Body of pancreas (tissue), 4 donors: ENCODE measurements at regions not wholly inside any gene's neighbourhood (a gene's known extent, or its start where the extent isn't known, plus 50 kb on each side); places are given as distances from the start of the nearest gene placed in this dataset.

ENCODE experiments used
- ATAC-seq: fragments of 150-250 bp; one replicate; pipeline ENCODE4 v1.9.1; 2016
- DNase-seq, 4 donors: peaks; one replicate each; pipeline ENCODE4 v3.0.0-alpha.2; 2019
- H3K27ac ChIP-seq, 4 donors: fragments of 200-600 bp; sonication (generic); 1 replicate in 3 of 4; 2 replicates in 1 of 4; pipeline versions ENCODE4 v1.5.1 to v1.6.1; 2016 to 2019; ENCODE audit warnings: mild to moderate bottlenecking in 1 of 4, mixed read lengths in 1 of 4, moderate library complexity in 1 of 4
- H3K27me3 ChIP-seq, 2 donors: fragments of 200-600 bp; sonication (generic); one replicate each; pipeline ENCODE4 v1.6.0; 2016; ENCODE audit warnings: mild to moderate bottlenecking in 1 of 2
- H3K36me3 ChIP-seq, 2 donors: fragments of 200-600 bp; sonication (generic); replicated peaks in 1 of 2; 2 replicates each; pipeline ENCODE4 v1.5.1; 2016; ENCODE audit warnings: low read depth in 2 of 2; ENCODE audit not compliant: insufficient read depth in 1 of 2
- H3K4me1 ChIP-seq: fragments of 200-600 bp; sonication (generic); one replicate; pipeline ENCODE4 v1.6.0; 2016
- H3K4me3 ChIP-seq, 2 donors: fragments of 200-600 bp; sonication (generic); 1 replicate in 1 of 2; 2 replicates in 1 of 2; pipeline ENCODE4 v1.5.1; 2016 to 2019
- H3K9me3 ChIP-seq, 3 donors: fragments of 200-600 bp; sonication (generic); 1 replicate in 2 of 3; 2 replicates in 1 of 3; pipeline ENCODE4 v1.5.1; 2016
- POLR2A ChIP-seq, 3 donors: fragments of 450-650 bp; IDR thresholded peaks; one replicate each; pipeline ENCODE4 v1.6.1; 2016; ENCODE audit warnings: antibody characterized with exemption in 3 of 3, mild to moderate bottlenecking in 2 of 3
- WGBS, 2 donors: methylation state at CpG; one replicate each; pipeline ENCODE4 v1.1.5; 2017; 5-methylcytosine and 5-hydroxymethylcytosine counted together
- intact Hi-C: fragments of 100-400 bp; cut with DNase I; formaldehyde crosslinking; loops from one replicate; pipeline ENCODE4 v1.15.1; 2023
- TF ChIP-seq, protein P1 (sequence below), 7 experiments: fragments of 450-650 bp in 4 of 7; fragments of 200-600 bp in 3 of 7; sonication (generic) in 3 of 7; IDR thresholded peaks; one replicate each; pipeline ENCODE4 v1.5.1; 2016 to 2019; ENCODE audit warnings: antibody characterized with exemption in 7 of 7

DNA sequence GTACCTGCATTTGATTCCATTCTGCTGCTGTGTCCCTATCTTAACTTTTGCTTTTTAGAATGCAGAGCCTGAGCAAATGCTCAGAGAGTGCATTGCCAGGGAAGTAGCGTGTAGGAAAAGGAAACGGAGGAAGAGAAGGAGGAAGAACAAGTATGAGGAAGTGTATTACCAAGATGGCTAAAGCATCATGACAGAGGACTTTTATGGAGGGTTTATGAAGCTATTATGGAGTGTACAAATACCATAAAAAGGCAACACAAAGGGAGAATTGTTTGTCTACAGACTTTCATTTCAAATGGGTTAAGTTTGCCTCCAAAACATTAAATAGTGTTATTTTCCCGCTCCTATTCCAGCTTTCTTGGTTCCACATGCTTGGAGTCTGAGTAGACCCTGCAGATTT is 1899.8 kb upstream of the NUDT12 start:
- DNase-seq: no peak
- no peak for ATAC-seq
- 67 to 75% methylated on average over 3 of the region's 3 CpGs for WGBS, 2 donors
- Histone ChIP-seq H3K27ac (no peak overlapping the region), H3K4me1 (no peaks in the 10 kb centered on the region), H3K4me3 (no peak overlapping the region), H3K9me3 (peaks cover 0 to 5% (median 0%) of the 10 kb centered on the region in 3 donors), H3K27me3 (no peaks in the 10 kb centered on the region), H3K36me3 (no peaks in the 10 kb centered on the region)
- intact Hi-C loops: no loop called here
- no peak for TF ChIP-seq POLR2A (IDR thresholded peaks at IDR 0.05)
- TF ChIP-seq, protein P1, sequence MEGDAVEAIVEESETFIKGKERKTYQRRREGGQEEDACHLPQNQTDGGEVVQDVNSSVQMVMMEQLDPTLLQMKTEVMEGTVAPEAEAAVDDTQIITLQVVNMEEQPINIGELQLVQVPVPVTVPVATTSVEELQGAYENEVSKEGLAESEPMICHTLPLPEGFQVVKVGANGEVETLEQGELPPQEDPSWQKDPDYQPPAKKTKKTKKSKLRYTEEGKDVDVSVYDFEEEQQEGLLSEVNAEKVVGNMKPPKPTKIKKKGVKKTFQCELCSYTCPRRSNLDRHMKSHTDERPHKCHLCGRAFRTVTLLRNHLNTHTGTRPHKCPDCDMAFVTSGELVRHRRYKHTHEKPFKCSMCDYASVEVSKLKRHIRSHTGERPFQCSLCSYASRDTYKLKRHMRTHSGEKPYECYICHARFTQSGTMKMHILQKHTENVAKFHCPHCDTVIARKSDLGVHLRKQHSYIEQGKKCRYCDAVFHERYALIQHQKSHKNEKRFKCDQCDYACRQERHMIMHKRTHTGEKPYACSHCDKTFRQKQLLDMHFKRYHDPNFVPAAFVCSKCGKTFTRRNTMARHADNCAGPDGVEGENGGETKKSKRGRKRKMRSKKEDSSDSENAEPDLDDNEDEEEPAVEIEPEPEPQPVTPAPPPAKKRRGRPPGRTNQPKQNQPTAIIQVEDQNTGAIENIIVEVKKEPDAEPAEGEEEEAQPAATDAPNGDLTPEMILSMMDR (IDR thresholded peaks at IDR 0.05): no peak

DNA sequence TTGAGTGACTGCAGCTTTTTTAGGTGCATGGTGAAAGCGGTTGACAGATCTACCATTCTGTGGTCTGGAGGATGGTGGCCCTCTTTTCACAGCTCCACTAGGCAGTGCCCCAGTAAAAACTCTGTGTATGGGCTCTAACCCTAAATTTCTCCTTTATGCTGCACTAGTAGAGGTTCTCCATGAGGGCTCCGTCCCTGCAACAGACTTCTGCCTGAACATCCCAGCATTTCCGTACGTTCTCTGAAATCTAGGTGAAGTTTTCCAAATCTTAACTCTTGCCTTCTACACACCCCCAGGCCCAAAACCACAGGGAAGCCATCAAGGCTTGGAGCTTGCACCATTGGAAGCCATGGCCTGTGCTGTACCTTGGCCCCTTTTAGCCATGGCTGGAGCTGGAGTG is 1898.1 kb upstream of the NUDT12 start:
- no peak for ATAC-seq
- no peaks in the 10 kb centered on the region for H3K36me3 ChIP-seq

DNA sequence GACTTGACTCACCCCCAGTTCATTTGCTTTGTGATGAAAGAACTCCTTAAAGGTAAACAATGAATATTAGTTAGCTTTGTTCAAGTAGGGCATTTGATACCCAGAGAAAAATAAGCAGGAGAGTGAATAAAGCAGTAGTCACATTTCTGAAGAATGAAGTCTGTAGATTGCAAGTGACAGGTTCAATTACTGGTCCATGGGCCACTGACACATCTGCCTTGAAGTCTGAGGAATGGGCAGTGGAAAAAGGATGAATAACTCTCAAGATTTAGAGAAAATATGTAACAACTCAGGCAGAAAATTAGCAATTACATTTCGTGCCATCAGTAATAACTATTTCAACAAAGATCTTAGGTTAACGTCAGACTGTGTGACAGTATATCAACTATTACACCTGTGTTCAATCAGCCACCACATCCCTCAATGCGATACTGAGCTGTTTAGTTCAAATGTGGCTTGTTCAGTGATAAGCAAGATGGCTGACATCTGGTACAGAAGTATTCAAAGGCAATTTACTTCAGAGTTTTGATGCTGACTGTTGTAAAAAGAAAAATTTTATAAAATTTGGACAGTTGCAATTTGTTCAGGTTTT is 1890.7 kb upstream of the NUDT12 start:
- ATAC-seq (no peak), DNase-seq (no peak)
- Histone ChIP-seq H3K9me3 (no peaks in the 10 kb centered on the region), H3K36me3 (no peaks in the 10 kb centered on the region), H3K4me3 (no peak overlapping the region), H3K27me3 (no peaks in the 10 kb centered on the region), H3K27ac (no peak overlapping the region), H3K4me1 (no peaks in the 10 kb centered on the region)
- WGBS, 2 donors: 47 to 49% methylated on average over 3 of the region's 3 CpGs
- TF ChIP-seq POLR2A (IDR thresholded peaks at IDR 0.05): no peak
- TF ChIP-seq, protein P1 (IDR thresholded peaks at IDR 0.05): no peak
- intact Hi-C loops: no loop called here

More for the DNA sequence above, 1898.1 kb upstream of the NUDT12 start:
- TF ChIP-seq POLR2A (IDR thresholded peaks at IDR 0.05): no peak
- TF ChIP-seq, protein P1 (IDR thresholded peaks at IDR 0.05): no peak
- intact Hi-C loops: no loop called here
- H3K27ac ChIP-seq: no peak overlapping the region
- no peaks in the 10 kb centered on the region for H3K27me3 ChIP-seq
- 67 to 86% methylated on average over 4 of the region's 4 CpGs for WGBS, 2 donors
- no peak overlapping the region for H3K4me3 ChIP-seq
- peaks cover 0 to 5% (median 0%) of the 10 kb centered on the region in 3 donors for H3K9me3 ChIP-seq
- no peaks in the 10 kb centered on the region for H3K4me1 ChIP-seq
- DNase-seq: no peak

DNA sequence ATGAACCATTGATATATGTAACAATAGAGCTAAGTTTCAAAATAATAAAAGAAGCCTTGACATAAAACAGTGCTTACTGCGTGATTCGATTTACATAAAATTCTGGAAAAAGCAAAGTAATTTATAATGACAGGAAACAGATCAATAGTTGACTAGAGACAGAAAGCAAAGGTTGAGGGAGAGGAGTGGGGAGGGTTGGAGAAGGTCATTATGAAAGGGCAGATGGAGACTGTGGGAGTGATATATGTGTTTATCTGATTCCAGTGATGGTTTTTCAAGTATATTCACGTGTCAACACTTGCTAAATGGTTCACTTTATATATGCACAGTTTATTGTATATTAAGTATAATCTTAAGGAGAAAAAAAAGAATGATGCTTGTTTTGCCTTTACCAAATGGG is 1885.7 kb upstream of the NUDT12 start:
- WGBS, 2 donors: 34% methylated on average over 3 of the region's 3 CpGs
- intact Hi-C loops: no loop called here

More for the DNA sequence above, 1885.7 kb upstream of the NUDT12 start:
- Histone ChIP-seq H3K27me3 (no peaks in the 10 kb centered on the region), H3K9me3 (no peaks in the 10 kb centered on the region), H3K27ac (no peak overlapping the region), H3K36me3 (no peaks in the 10 kb centered on the region), H3K4me1 (no peaks in the 10 kb centered on the region), H3K4me3 (no peak overlapping the region)
- ATAC-seq (no peak), DNase-seq (no peak)
- TF ChIP-seq, protein P1 (IDR thresholded peaks at IDR 0.05): no peak
- TF ChIP-seq POLR2A (IDR thresholded peaks at IDR 0.05): no peak
